SK-N-SH treated with all-trans-retinoic acid at 6 μM for 48 hours (cell line): ENCODE measurements at regions not wholly inside any gene's neighbourhood (a gene's known extent, or its start where the extent isn't known, plus 50 kb on each side); places are given as distances from the start of the nearest gene placed in this dataset.

ENCODE experiments used
- ATAC-seq: fragments of 200-7000 bp; cut with Tn5 transposase; 3 replicates; pipeline ENCODE4 v1.9.1; 2020; ENCODE audit warnings: mild to moderate bottlenecking, moderate library complexity
- ARNTL ChIP-seq: fragments of 450-650 bp; formaldehyde crosslinking; IDR thresholded peaks from 2 replicates; pipeline ENCODE4 v1.5.0; 2020; ENCODE audit warnings: low read depth, mild to moderate bottlenecking, moderate library complexity, borderline replicate concordance
- BACH2 ChIP-seq: fragments of 250-450 bp; sonication (Bioruptor Pico); IDR thresholded peaks from 2 replicates; pipeline ENCODE4 v1.9.0; 2021; ENCODE audit warnings: mild to moderate bottlenecking, borderline replicate concordance
- CREB5 ChIP-seq: fragments of 250-450 bp; sonication (Bioruptor Pico); IDR thresholded peaks from 2 replicates; pipeline ENCODE4 v1.5.1; 2020; ENCODE audit warnings: low read depth, mild to moderate bottlenecking, moderate library complexity
- CSDC2 ChIP-seq: fragments of 250-450 bp; sonication (Bioruptor Pico); IDR thresholded peaks from 2 replicates; pipeline ENCODE4 v1.5.0; 2020; ENCODE audit warnings: mild to moderate bottlenecking, moderate library complexity
- CSRNP3 ChIP-seq: fragments of 250-450 bp; sonication (Bioruptor Pico); IDR thresholded peaks from 2 replicates; pipeline ENCODE4 v1.5.1; 2021; ENCODE audit warnings: mild to moderate bottlenecking, moderate library complexity
- ESRRG ChIP-seq: fragments of 250-450 bp; sonication (Bioruptor Pico); IDR thresholded peaks from 2 replicates; pipeline ENCODE4 v1.6.1; 2021; ENCODE audit warnings: mild to moderate bottlenecking
- GLIS3 ChIP-seq: fragments of 250-450 bp; sonication (Bioruptor Pico); IDR thresholded peaks from 2 replicates; pipeline ENCODE4 v1.5.0; 2020; ENCODE audit warnings: mild to moderate bottlenecking, moderate library complexity
- ISL1 ChIP-seq: fragments of 250-450 bp; sonication (Bioruptor Pico); IDR thresholded peaks from 2 replicates; pipeline ENCODE4 v2.1.2; 2022; ENCODE audit warnings: mild to moderate bottlenecking, moderate library complexity
- OSR1 ChIP-seq: fragments of 250-450 bp; sonication (Bioruptor Pico); IDR thresholded peaks from 2 replicates; pipeline ENCODE4 v1.8.0; 2022; ENCODE audit warnings: moderate library complexity, mild to moderate bottlenecking, inconsistent platforms
- PATZ1 ChIP-seq: fragments of 250-450 bp; sonication (Bioruptor Pico); IDR thresholded peaks from 2 replicates; pipeline ENCODE4 v1.8.0; 2020; ENCODE audit warnings: mild to moderate bottlenecking, moderate library complexity, borderline replicate concordance
- POU6F1 ChIP-seq: fragments of 250-450 bp; sonication (Bioruptor Pico); IDR thresholded peaks from 2 replicates; pipeline ENCODE4 v1.8.0; 2021; ENCODE audit warnings: low read depth, mild to moderate bottlenecking, moderate library complexity, borderline replicate concordance
- PPARA ChIP-seq: fragments of 250-450 bp; sonication (Bioruptor Pico); IDR thresholded peaks from 2 replicates; pipeline ENCODE4 v1.5.0; 2020; ENCODE audit warnings: mild to moderate bottlenecking, borderline replicate concordance
- RARB ChIP-seq: fragments of 250-450 bp; sonication (Bioruptor Pico); IDR thresholded peaks from 2 replicates; pipeline ENCODE4 v1.8.0; 2021; ENCODE audit warnings: mild to moderate bottlenecking, moderate library complexity
- SNAI2 ChIP-seq: fragments of 250-450 bp; sonication (Bioruptor Pico); IDR thresholded peaks from 2 replicates; pipeline ENCODE4 v1.5.0; 2020; ENCODE audit warnings: mild to moderate bottlenecking, moderate library complexity
- TOX ChIP-seq: fragments of 250-450 bp; sonication (Bioruptor Pico); IDR thresholded peaks from 2 replicates; pipeline ENCODE4 v1.8.0; 2021; ENCODE audit warnings: mild to moderate bottlenecking, moderate library complexity, borderline replicate concordance
- TSHZ2 ChIP-seq: fragments of 250-450 bp; sonication (Bioruptor Pico); IDR thresholded peaks from 2 replicates; pipeline ENCODE4 v1.5.0; 2020; ENCODE audit warnings: mild to moderate bottlenecking, moderate library complexity
- ZC3H10 ChIP-seq: fragments of 250-450 bp; sonication (Bioruptor Pico); IDR thresholded peaks from 2 replicates; pipeline ENCODE4 v1.5.1; 2021; ENCODE audit warnings: mild to moderate bottlenecking, moderate library complexity
- ZFP3 ChIP-seq: fragments of 250-450 bp; sonication (Bioruptor Pico); IDR thresholded peaks from 2 replicates; pipeline ENCODE4 v1.5.0; 2020; ENCODE audit warnings: mild to moderate bottlenecking, moderate library complexity
- ZFP30 ChIP-seq: fragments of 450-650 bp; formaldehyde crosslinking; IDR thresholded peaks from 2 replicates; pipeline ENCODE4 v1.5.0; 2022; ENCODE audit warnings: mild to moderate bottlenecking, moderate library complexity
- ZNF565 ChIP-seq: fragments of 450-650 bp; formaldehyde crosslinking; conservative IDR thresholded peaks from 2 replicates; pipeline ENCODE4 v1.5.0; 2020; ENCODE audit warnings: low read depth, mild to moderate bottlenecking, moderate library complexity
- ZNF70 ChIP-seq: fragments of 450-650 bp; formaldehyde crosslinking; IDR thresholded peaks from 2 replicates; pipeline ENCODE4 v1.5.0; 2020; ENCODE audit warnings: mild to moderate bottlenecking, moderate library complexity
- ZNF8 ChIP-seq: fragments of 450-650 bp; formaldehyde crosslinking; IDR thresholded peaks from 2 replicates; pipeline ENCODE4 v1.5.0; 2020; ENCODE audit warnings: mild to moderate bottlenecking, moderate library complexity

- ATAC-seq = no peak
- TF ChIP-seq SNAI2 (CRISPR knock-in tag) = no peak
- no peak for TF ChIP-seq ZC3H10
- no peak for TF ChIP-seq ZNF8 (CRISPR knock-in tag)
- TF ChIP-seq OSR1 (CRISPR knock-in tag) = no peak
- no peak for TF ChIP-seq CSRNP3 (CRISPR knock-in tag)
- TF ChIP-seq CREB5 = no peak
- no peak for TF ChIP-seq ESRRG
- no peak for TF ChIP-seq ARNTL (CRISPR knock-in tag)
- no peak for TF ChIP-seq ZNF70 (CRISPR knock-in tag)
- no peak for TF ChIP-seq RARB (CRISPR knock-in tag)
- TF ChIP-seq PPARA (CRISPR knock-in tag) = no peak
- no peak for TF ChIP-seq TOX (CRISPR knock-in tag)
- TF ChIP-seq ZFP30 (CRISPR knock-in tag) = no peak
- no peak for TF ChIP-seq ISL1 (CRISPR knock-in tag)
- TF ChIP-seq ZFP3 = no peak
- no peak for TF ChIP-seq GLIS3 (CRISPR knock-in tag)
- no peak for TF ChIP-seq CSDC2 (CRISPR knock-in tag)
- TF ChIP-seq ZNF565 = no peak
These were observed 98.3 kb upstream of the ZNF438 start for GRCh38 chr10:31129880-31130405.

- TF ChIP-seq TOX (CRISPR knock-in tag) (no peak), RARB (CRISPR knock-in tag) (no peak), ZFP3 (no peak), ESRRG (no peak), BACH2 (no peak), ZNF8 (CRISPR knock-in tag) (no peak), ISL1 (CRISPR knock-in tag) (no peak)
- ATAC-seq = no peak
These were observed 98.7 kb upstream of the ZNF438 start for GRCh38 chr10:31130406-31130805.

- TF ChIP-seq ARNTL (CRISPR knock-in tag) = no peak
- no peak for TF ChIP-seq CSRNP3 (CRISPR knock-in tag)
- no peak for TF ChIP-seq ZNF8 (CRISPR knock-in tag)
- no peak for TF ChIP-seq BACH2
- TF ChIP-seq PATZ1 (CRISPR knock-in tag) = no peak
- no peak for TF ChIP-seq CSDC2 (CRISPR knock-in tag)
- TF ChIP-seq, all 23 proteins: peak for 0
- no peak for ATAC-seq
These were observed 99.6 kb upstream of the ZNF438 start for GRCh38 chr10:31131251-31131650.

GRCh38 chr10:31132681-31133244, 101.1 kb upstream of the ZNF438 start:
- no peak for TF ChIP-seq GLIS3 (CRISPR knock-in tag)
- no peak for TF ChIP-seq PATZ1 (CRISPR knock-in tag)
- no peak for TF ChIP-seq ZC3H10
- no peak for TF ChIP-seq ESRRG
- TF ChIP-seq POU6F1 (CRISPR knock-in tag) = no peak
- no peak for TF ChIP-seq ZNF70 (CRISPR knock-in tag)
- no peak for TF ChIP-seq RARB (CRISPR knock-in tag)
- TF ChIP-seq OSR1 (CRISPR knock-in tag) = no peak
- no peak for TF ChIP-seq ZNF565
- TF ChIP-seq ISL1 (CRISPR knock-in tag) = no peak
- no peak for TF ChIP-seq CSDC2 (CRISPR knock-in tag)
- no peak for TF ChIP-seq ZNF8 (CRISPR knock-in tag)
- TF ChIP-seq TSHZ2 = no peak
- no peak for TF ChIP-seq ZFP3
- TF ChIP-seq ARNTL (CRISPR knock-in tag) = no peak
- ATAC-seq = no peak
